ENCODE measurements at regions not wholly inside any gene's neighbourhood (a gene's known extent, or its start where the extent isn't known, plus 50 kb on each side); places are given as distances from the start of the nearest gene placed in this dataset.

GRCh38 chr4:13218326-13218958 lies 265.7 kb downstream of the RAB28 start:
- TF ChIP-seq CTCF (optimal IDR thresholded peaks at IDR 0.05 in 1 of 3, IDR thresholded peaks at IDR 0.05 in 1 of 3, conservative IDR thresholded peaks at IDR 0.05 in 1 of 3; ENCODE audit: extremely low read depth in 1 of 3, insufficient read depth in 2 of 3, low read length in 3 of 3): no peak
- no peak for TF ChIP-seq EZH2 (IDR thresholded peaks at IDR 0.05; ENCODE audit: low read length)

Measured in keratinocyte (primary cell).